Neural progenitor cell (in vitro differentiated cells): ENCODE measurements at regions not wholly inside any gene's neighbourhood (a gene's known extent, or its start where the extent isn't known, plus 50 kb on each side); places are given as distances from the start of the nearest gene placed in this dataset.

Experiments used
- EZH2 ChIP-seq: fragments of 200-600 bp; sonication (generic); IDR thresholded peaks from 2 replicates; pipeline ENCODE4 v1.6.1; 2017; ENCODE audit warnings: antibody characterized with exemption, mild to moderate bottlenecking, moderate library complexity
- EZH2phosphoT487 ChIP-seq: fragments of 200-600 bp; sonication (generic); IDR thresholded peaks from 2 replicates; pipeline ENCODE4 v1.6.1; 2017; ENCODE audit warnings: antibody characterized with exemption

DNA sequence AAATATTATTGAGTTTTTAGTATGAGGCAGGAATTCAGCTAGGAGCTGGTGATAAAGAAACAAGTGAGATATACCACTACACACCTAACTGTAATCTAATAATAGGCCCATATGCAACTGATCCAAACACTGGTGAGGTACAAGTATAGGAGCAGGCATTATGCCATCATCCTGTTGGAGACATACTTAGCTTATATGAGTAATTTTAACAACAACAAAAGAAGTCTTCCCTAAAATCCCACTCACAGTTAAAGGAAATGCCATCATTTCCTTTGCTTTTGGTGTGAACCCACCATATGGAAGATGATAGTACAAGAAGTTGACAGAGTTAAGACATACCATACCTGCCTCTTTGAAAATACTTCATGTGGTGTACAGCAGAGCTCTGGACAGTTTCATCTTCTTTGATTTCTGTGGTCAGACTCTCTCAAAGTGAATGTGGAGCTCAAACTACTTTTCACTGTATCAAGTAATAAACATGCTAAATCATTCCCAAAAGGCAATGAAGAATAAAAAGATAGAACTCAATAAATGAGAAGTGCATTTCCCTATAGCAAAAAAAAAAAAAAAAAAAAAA lies 85.5 kb downstream of the CD200R1L start:
- no peak for TF ChIP-seq EZH2
- no peak for TF ChIP-seq EZH2phosphoT487
